Astrocyte (in vitro differentiated cells and primary cell): ENCODE measurements at regions not wholly inside any gene's neighbourhood (a gene's known extent, or its start where the extent isn't known, plus 50 kb on each side); places are given as distances from the start of the nearest gene placed in this dataset.

Source experiments
- DNase-seq: peaks from one replicate; pipeline ENCODE4 v3.0.0-alpha.2; 2010; ENCODE audit warnings: low read depth
- FAIRE-seq: peaks from 2 replicates; lab custom pipeline; 2011; peaks lifted over from hg19 to GRCh38; lab: Jason Lieb, UNC
- H2AFZ ChIP-seq: 2 replicates; pipeline ENCODE4 v1.6.0; 2012; ENCODE audit warnings: low read depth, low read length, inconsistent platforms
- H3K27ac ChIP-seq: 2 replicates; pipeline ENCODE4 v1.5.1; 2011; ENCODE audit warnings: low read depth, low read length, inconsistent platforms
- H3K27me3 ChIP-seq: 2 replicates; pipeline ENCODE4 v1.6.0; 2011; ENCODE audit warnings: low read length, inconsistent platforms; ENCODE audit not compliant: insufficient read depth
- H3K36me3 ChIP-seq: 2 replicates; pipeline ENCODE4 v1.5.1; 2011; ENCODE audit warnings: low read length, inconsistent platforms; ENCODE audit not compliant: insufficient read depth
- H3K4me1 ChIP-seq: 2 replicates; pipeline ENCODE4 v1.5.1; 2011; ENCODE audit warnings: low read length, inconsistent platforms; ENCODE audit not compliant: insufficient read depth
- H3K4me2 ChIP-seq: 2 replicates; pipeline ENCODE4 v1.6.0; 2012; ENCODE audit warnings: low read length, inconsistent platforms
- H3K4me3 ChIP-seq: 2 replicates; pipeline ENCODE4 v1.5.1; 2011; ENCODE audit warnings: low read depth, mild to moderate bottlenecking, low read length, inconsistent platforms; ENCODE audit not compliant: insufficient read depth
- H3K79me2 ChIP-seq: 2 replicates; pipeline ENCODE4 v1.6.0; 2012; ENCODE audit warnings: mild to moderate bottlenecking, low read length, inconsistent platforms; ENCODE audit not compliant: insufficient read depth
- H3K9ac ChIP-seq: 2 replicates; pipeline ENCODE4 v1.6.0; 2012; ENCODE audit warnings: mild to moderate bottlenecking, low read length, inconsistent platforms
- H3K9me3 ChIP-seq: 2 replicates; pipeline ENCODE4 v1.5.1; 2012; ENCODE audit warnings: low read depth, mild to moderate bottlenecking, low read length, inconsistent platforms; ENCODE audit not compliant: insufficient read depth
- H4K20me1 ChIP-seq: 2 replicates; pipeline ENCODE4 v1.6.0; 2012; ENCODE audit warnings: low read length, inconsistent platforms; ENCODE audit not compliant: insufficient read depth
- H3K27ac Mint-ChIP-seq: one replicate; pipeline ENCODE4 v1.8.0; 2021; ENCODE audit warnings: mild to moderate bottlenecking, mixed read lengths; ENCODE audit not compliant: unreplicated experiment
- H3K27me3 Mint-ChIP-seq: one replicate; pipeline ENCODE4 v1.8.0; 2021; ENCODE audit warnings: low read depth, mixed read lengths; ENCODE audit not compliant: unreplicated experiment
- H3K36me3 Mint-ChIP-seq: one replicate; pipeline ENCODE4 v1.8.0; 2021; ENCODE audit warnings: low read depth, mixed read lengths; ENCODE audit not compliant: unreplicated experiment
- H3K4me1 Mint-ChIP-seq: one replicate; pipeline ENCODE4 v1.8.0; 2021; ENCODE audit warnings: low read depth, mixed read lengths; ENCODE audit not compliant: unreplicated experiment
- H3K4me3 Mint-ChIP-seq: one replicate; pipeline ENCODE4 v1.8.0; 2021; ENCODE audit warnings: mild to moderate bottlenecking, moderate library complexity, mixed read lengths; ENCODE audit not compliant: unreplicated experiment
- H3K9me3 Mint-ChIP-seq: one replicate; pipeline ENCODE4 v1.8.0; 2021; ENCODE audit warnings: mild to moderate bottlenecking, mixed read lengths; ENCODE audit not compliant: unreplicated experiment
- CTCF ChIP-seq: IDR thresholded peaks from 2 replicates; pipeline ENCODE4 v1.5.1; 2011; ENCODE audit warnings: low read depth, mild to moderate bottlenecking, inconsistent platforms, low read length, moderate library complexity; ENCODE audit not compliant: insufficient read depth
- EZH2 ChIP-seq: IDR thresholded peaks from 2 replicates; pipeline ENCODE4 v1.6.1; 2012; ENCODE audit warnings: mild to moderate bottlenecking, low read length, inconsistent platforms; ENCODE audit not compliant: insufficient read depth

GRCh38 chr12:70049596-70050360, 193.5 kb upstream of the CNOT2 start:
- DNase-seq (no peak), FAIRE-seq (no peak)
- no peak overlapping the region for H3K27ac ChIP-seq

GRCh38 chr12:70052476-70052875, 190.8 kb upstream of the CNOT2 start:
- TF ChIP-seq EZH2 (no peak), CTCF (no peak)
- no peaks in the 10 kb centered on the region for H3K4me1 ChIP-seq
- no peak overlapping the region for H3K9ac ChIP-seq
- no peak for DNase-seq
- no peak overlapping the region for H2AFZ ChIP-seq
- no peak for FAIRE-seq
- no peaks in the 10 kb centered on the region for H3K9me3 Mint-ChIP-seq
- H3K9me3 ChIP-seq = no peaks in the 10 kb centered on the region
- H3K4me1 Mint-ChIP-seq = peaks cover 3% of the 10 kb centered on the region
- no peak overlapping the region for H3K4me3 ChIP-seq
- no peaks in the 10 kb centered on the region for H3K79me2 ChIP-seq
- H3K36me3 ChIP-seq = no peaks in the 10 kb centered on the region
- H3K27ac ChIP-seq = no peak overlapping the region
- H3K27ac Mint-ChIP-seq = no peak overlapping the region
- no peaks in the 10 kb centered on the region for H3K27me3 Mint-ChIP-seq
- H3K36me3 Mint-ChIP-seq = no peaks in the 10 kb centered on the region
- H4K20me1 ChIP-seq = no peaks in the 10 kb centered on the region
- H3K27me3 ChIP-seq = no peaks in the 10 kb centered on the region
- H3K4me3 Mint-ChIP-seq = no peak overlapping the region
- H3K4me2 ChIP-seq = no peak overlapping the region

More at GRCh38 chr12:70049596-70050360, 193.5 kb upstream of the CNOT2 start:
- H4K20me1 ChIP-seq = no peaks in the 10 kb centered on the region
- no peaks in the 10 kb centered on the region for H3K4me1 ChIP-seq
- TF ChIP-seq CTCF (no peak), EZH2 (no peak)
- Mint-ChIP-seq H3K4me3 (no peak overlapping the region), H3K27ac (no peak overlapping the region), H3K9me3 (no peaks in the 10 kb centered on the region), H3K27me3 (no peaks in the 10 kb centered on the region), H3K4me1 (peaks cover 12% of the 10 kb centered on the region), H3K36me3 (no peaks in the 10 kb centered on the region)
- no peaks in the 10 kb centered on the region for H3K9me3 ChIP-seq
- H3K4me2 ChIP-seq = no peak overlapping the region
- no peaks in the 10 kb centered on the region for H3K27me3 ChIP-seq
- no peak overlapping the region for H2AFZ ChIP-seq
- H3K9ac ChIP-seq = no peak overlapping the region
- H3K36me3 ChIP-seq = no peaks in the 10 kb centered on the region
- no peak overlapping the region for H3K4me3 ChIP-seq
- H3K79me2 ChIP-seq = no peaks in the 10 kb centered on the region

- Histone ChIP-seq H4K20me1 (no peaks in the 10 kb centered on the region), H3K27ac (no peak overlapping the region), H3K9me3 (no peaks in the 10 kb centered on the region), H3K79me2 (no peaks in the 10 kb centered on the region), H3K4me2 (no peak overlapping the region), H3K36me3 (no peaks in the 10 kb centered on the region), H3K4me1 (no peaks in the 10 kb centered on the region), H2AFZ (no peak overlapping the region), H3K27me3 (no peaks in the 10 kb centered on the region), H3K9ac (no peak overlapping the region), H3K4me3 (no peak overlapping the region)
- Mint-ChIP-seq H3K9me3 (no peaks in the 10 kb centered on the region), H3K4me1 (peaks cover 3% of the 10 kb centered on the region), H3K4me3 (no peak overlapping the region), H3K27ac (peak overlapping the region; percentile 44), H3K36me3 (no peaks in the 10 kb centered on the region), H3K27me3 (no peaks in the 10 kb centered on the region)
- DNase-seq (peak; percentile 75), FAIRE-seq (peak; percentile 23)
- TF ChIP-seq CTCF (no peak), EZH2 (no peak)
Observed at GRCh38 chr12:70052931-70053497, 190.2 kb upstream of the CNOT2 start.
